ENCODE measurements at regions not wholly inside any gene's neighbourhood (a gene's known extent, or its start where the extent isn't known, plus 50 kb on each side); places are given as distances from the start of the nearest gene placed in this dataset.

GRCh38 chrX:126027229-126027628 lies 138.9 kb downstream of the DCAF12L2 start:
- H3K4me3 ChIP-seq (ENCODE audit: low read length): no peak overlapping the region
- WGBS (ENCODE audit: insufficient coverage, low lambda C conversion rate): no CpG with 5 or more reads among the region's 3 CpGs
- H3K27ac ChIP-seq (ENCODE audit: low read length): no peak overlapping the region
- no peaks in the 10 kb centered on the region for H3K36me3 ChIP-seq (ENCODE audit: control insufficient read depth, insufficient read depth, low read length)
- no peaks in the 10 kb centered on the region for H3K9me3 ChIP-seq (ENCODE audit: control insufficient read depth, low read depth, low read length)
- H3K4me1 ChIP-seq (ENCODE audit: control insufficient read depth, insufficient read depth, low read length): no peaks in the 10 kb centered on the region
- no peaks in the 10 kb centered on the region for H3K27me3 ChIP-seq (ENCODE audit: control insufficient read depth, insufficient read depth, low read length)
- DNase-seq: no peak

GRCh38 chrX:126030021-126030420 lies 136.1 kb downstream of the DCAF12L2 start:
- H3K9me3 ChIP-seq (ENCODE audit: control insufficient read depth, low read depth, low read length): no peaks in the 10 kb centered on the region
- WGBS (ENCODE audit: insufficient coverage, low lambda C conversion rate): no CpG with 5 or more reads among the region's 4 CpGs
- DNase-seq: no peak
- H3K4me1 ChIP-seq (ENCODE audit: control insufficient read depth, insufficient read depth, low read length): no peaks in the 10 kb centered on the region
- no peaks in the 10 kb centered on the region for H3K27me3 ChIP-seq (ENCODE audit: control insufficient read depth, insufficient read depth, low read length)
- no peaks in the 10 kb centered on the region for H3K36me3 ChIP-seq (ENCODE audit: control insufficient read depth, insufficient read depth, low read length)
- no peak overlapping the region for H3K4me3 ChIP-seq (ENCODE audit: low read length)
- H3K27ac ChIP-seq (ENCODE audit: low read length): no peak overlapping the region

GRCh38 chrX:126063984-126064383 lies 102.1 kb downstream of the DCAF12L2 start:
- WGBS (ENCODE audit: insufficient coverage, low lambda C conversion rate): no CpG with 5 or more reads among the region's 4 CpGs
- no peak overlapping the region for H3K4me3 ChIP-seq (ENCODE audit: low read length)
- DNase-seq: no peak
- no peaks in the 10 kb centered on the region for H3K27me3 ChIP-seq (ENCODE audit: control insufficient read depth, insufficient read depth, low read length)
- no peaks in the 10 kb centered on the region for H3K4me1 ChIP-seq (ENCODE audit: control insufficient read depth, insufficient read depth, low read length)
- H3K9me3 ChIP-seq (ENCODE audit: control insufficient read depth, low read depth, low read length): peaks cover 6% of the 10 kb centered on the region
- H3K36me3 ChIP-seq (ENCODE audit: control insufficient read depth, insufficient read depth, low read length): no peaks in the 10 kb centered on the region
- H3K27ac ChIP-seq (ENCODE audit: low read length): no peak overlapping the region

GRCh38 chrX:126064901-126065541 lies 101.1 kb downstream of the DCAF12L2 start:
- no peaks in the 10 kb centered on the region for H3K27me3 ChIP-seq (ENCODE audit: control insufficient read depth, insufficient read depth, low read length)
- DNase-seq: no peak
- no peaks in the 10 kb centered on the region for H3K4me1 ChIP-seq (ENCODE audit: control insufficient read depth, insufficient read depth, low read length)
- H3K9me3 ChIP-seq (ENCODE audit: control insufficient read depth, low read depth, low read length): peaks cover 6% of the 10 kb centered on the region
- H3K27ac ChIP-seq (ENCODE audit: low read length): no peak overlapping the region
- WGBS (ENCODE audit: insufficient coverage, low lambda C conversion rate): no CpG with 5 or more reads among the region's 9 CpGs
- H3K36me3 ChIP-seq (ENCODE audit: control insufficient read depth, insufficient read depth, low read length): no peaks in the 10 kb centered on the region
- no peak overlapping the region for H3K4me3 ChIP-seq (ENCODE audit: low read length)

- Histone ChIP-seq H3K27ac (ENCODE audit: low read length) (no peak overlapping the region), H3K4me3 (ENCODE audit: low read length) (no peak overlapping the region), H3K36me3 (ENCODE audit: control insufficient read depth, insufficient read depth, low read length) (no peaks in the 10 kb centered on the region), H3K27me3 (ENCODE audit: control insufficient read depth, insufficient read depth, low read length) (no peaks in the 10 kb centered on the region), H3K4me1 (ENCODE audit: control insufficient read depth, insufficient read depth, low read length) (no peaks in the 10 kb centered on the region), H3K9me3 (ENCODE audit: control insufficient read depth, low read depth, low read length) (peaks cover 6% of the 10 kb centered on the region)
- no peak for DNase-seq
- WGBS (ENCODE audit: insufficient coverage, low lambda C conversion rate): no CpG with 5 or more reads among the region's 17 CpGs
Observed at GRCh38 chrX:126065901-126066660, 100.0 kb downstream of the DCAF12L2 start.
